ENCODE measurements at regions not wholly inside any gene's neighbourhood (a gene's known extent, or its start where the extent isn't known, plus 50 kb on each side); places are given as distances from the start of the nearest gene placed in this dataset.
"Not testable (repeated sequence)": the region's sequence is repeated elsewhere in the genome, so short reads cannot be mapped to it uniquely, and the experiment has no call there.

- no peak overlapping the region for H3K27ac ChIP-seq
- TF ChIP-seq CTCF (conservative IDR thresholded peaks at IDR 0.05) (no peak), ZFX (IDR thresholded peaks at IDR 0.05) (no peak)
Measured at GRCh38 chr10:36428507-36428906, 696.9 kb upstream of the ANKRD30A start.

GRCh38 chr10:36425131-36425797, 700.1 kb upstream of the ANKRD30A start:
- TF ChIP-seq CTCF (conservative IDR thresholded peaks at IDR 0.05): no peak
- TF ChIP-seq ZFX (IDR thresholded peaks at IDR 0.05): no peak
- no peak overlapping the region for H3K27ac ChIP-seq

- TF ChIP-seq CTCF (conservative IDR thresholded peaks at IDR 0.05) (no peak), ZFX (IDR thresholded peaks at IDR 0.05) (no peak)
Measured at GRCh38 chr10:36424502-36424901, 700.9 kb upstream of the ANKRD30A start.

GRCh38 chr10:36423821-36424248, 701.6 kb upstream of the ANKRD30A start:
- no peak for TF ChIP-seq CTCF (conservative IDR thresholded peaks at IDR 0.05)
- TF ChIP-seq ZFX (IDR thresholded peaks at IDR 0.05): no peak
- no peak overlapping the region for H3K27ac ChIP-seq

More at GRCh38 chr10:36424502-36424901, 700.9 kb upstream of the ANKRD30A start:
- no peak overlapping the region for H3K27ac ChIP-seq

GRCh38 chr10:36421992-36422391, 703.4 kb upstream of the ANKRD30A start:
- no peak for TF ChIP-seq CTCF (conservative IDR thresholded peaks at IDR 0.05)
- no peak for TF ChIP-seq ZFX (IDR thresholded peaks at IDR 0.05)
- no peak overlapping the region for H3K27ac ChIP-seq

GRCh38 chr10:36416513-36416912, 708.9 kb upstream of the ANKRD30A start:
- TF ChIP-seq CTCF (conservative IDR thresholded peaks at IDR 0.05) (no peak), ZFX (IDR thresholded peaks at IDR 0.05) (no peak)
- H3K27ac ChIP-seq: no peak overlapping the region

GRCh38 chr10:36412942-36413341, 712.5 kb upstream of the ANKRD30A start:
- no peak overlapping the region for H3K27ac ChIP-seq
- TF ChIP-seq CTCF (conservative IDR thresholded peaks at IDR 0.05) (no peak), ZFX (IDR thresholded peaks at IDR 0.05) (no peak)

GRCh38 chr10:36400238-36400637, 725.2 kb upstream of the ANKRD30A start:
- not testable (repeated sequence) for H3K27ac ChIP-seq

Data from C4-2B (cell line).